CD8-positive, alpha-beta memory T cell (primary cell): ENCODE measurements at regions not wholly inside any gene's neighbourhood (a gene's known extent, or its start where the extent isn't known, plus 50 kb on each side); places are given as distances from the start of the nearest gene placed in this dataset.

Source experiments
- CTCF ChIA-PET: fragments of 350-600 bp; sonication (Branson Sonifier 250); formaldehyde crosslinking; loops from one replicate; lab custom pipeline; 2021; ENCODE audit warnings: antibody characterized with exemption; lab: Charles Lee
- POLR2A ChIA-PET: fragments of 350-600 bp; sonication (Branson Sonifier 250); formaldehyde crosslinking; loops from one replicate; lab custom pipeline; 2021; ENCODE audit warnings: antibody characterized with exemption; lab: Charles Lee
- DNase-seq, 5 donors: peaks; one replicate each; pipeline versions ENCODE4 v3.0.0 to v3.0.0-alpha.2; 2020 to 2022; ENCODE audit warnings: mixed read lengths in 1 of 5
- H3K27ac ChIP-seq: one replicate; pipeline ENCODE4 v1.7.0; 2013; ENCODE audit warnings: low read depth, mild to moderate bottlenecking, low read length, moderate library complexity
- H3K27me3 ChIP-seq: 2 replicates; pipeline ENCODE4 v1.7.0; 2013; ENCODE audit warnings: low read length, mild to moderate bottlenecking; ENCODE audit not compliant: insufficient read depth, poor library complexity, severe bottlenecking
- H3K36me3 ChIP-seq: 2 replicates; pipeline ENCODE4 v1.7.0; 2013; ENCODE audit warnings: mild to moderate bottlenecking, low read length, moderate library complexity; ENCODE audit not compliant: insufficient read depth
- H3K4me1 ChIP-seq: 2 replicates; pipeline ENCODE4 v1.7.0; 2013; ENCODE audit warnings: mild to moderate bottlenecking, low read length, moderate library complexity; ENCODE audit not compliant: insufficient read depth
- H3K4me3 ChIP-seq: 2 replicates; pipeline ENCODE4 v1.7.0; 2013; ENCODE audit warnings: mild to moderate bottlenecking, low read length
- H3K9me3 ChIP-seq: 2 replicates; pipeline ENCODE4 v1.7.0; 2013; ENCODE audit warnings: mild to moderate bottlenecking, low read length
- H3K27ac Mint-ChIP-seq, 8 donors: one replicate each; pipeline ENCODE4 v1.8.0; 2020 to 2021; ENCODE audit warnings: mixed read lengths in 8 of 8, mild to moderate bottlenecking in 6 of 8, inconsistent platforms in 3 of 8, moderate library complexity in 3 of 8
- H3K27me3 Mint-ChIP-seq, 2 donors: one replicate each; pipeline ENCODE4 v1.8.0; 2020 to 2021; ENCODE audit warnings: mixed read lengths in 2 of 2, mild to moderate bottlenecking in 1 of 2, moderate library complexity in 1 of 2
- H3K36me3 Mint-ChIP-seq, 3 donors: one replicate each; pipeline ENCODE4 v1.8.0; 2020 to 2021; ENCODE audit warnings: mixed read lengths in 3 of 3, inconsistent platforms in 1 of 3, mild to moderate bottlenecking in 1 of 3
- H3K4me1 Mint-ChIP-seq, 3 donors: one replicate each; pipeline ENCODE4 v1.8.0; 2020 to 2021; ENCODE audit warnings: mixed read lengths in 3 of 3, inconsistent platforms in 1 of 3, mild to moderate bottlenecking in 1 of 3
- H3K4me3 Mint-ChIP-seq, 7 donors: one replicate each; pipeline ENCODE4 v1.8.0; 2020 to 2021; ENCODE audit warnings: mixed read lengths in 7 of 7, mild to moderate bottlenecking in 6 of 7, moderate library complexity in 4 of 7, inconsistent platforms in 2 of 7
- H3K9me3 Mint-ChIP-seq, 5 donors: one replicate each; pipeline ENCODE4 v1.8.0; 2020 to 2022; ENCODE audit warnings: mixed read lengths in 5 of 5, mild to moderate bottlenecking in 3 of 5, moderate library complexity in 2 of 5, inconsistent platforms in 1 of 5

DNA sequence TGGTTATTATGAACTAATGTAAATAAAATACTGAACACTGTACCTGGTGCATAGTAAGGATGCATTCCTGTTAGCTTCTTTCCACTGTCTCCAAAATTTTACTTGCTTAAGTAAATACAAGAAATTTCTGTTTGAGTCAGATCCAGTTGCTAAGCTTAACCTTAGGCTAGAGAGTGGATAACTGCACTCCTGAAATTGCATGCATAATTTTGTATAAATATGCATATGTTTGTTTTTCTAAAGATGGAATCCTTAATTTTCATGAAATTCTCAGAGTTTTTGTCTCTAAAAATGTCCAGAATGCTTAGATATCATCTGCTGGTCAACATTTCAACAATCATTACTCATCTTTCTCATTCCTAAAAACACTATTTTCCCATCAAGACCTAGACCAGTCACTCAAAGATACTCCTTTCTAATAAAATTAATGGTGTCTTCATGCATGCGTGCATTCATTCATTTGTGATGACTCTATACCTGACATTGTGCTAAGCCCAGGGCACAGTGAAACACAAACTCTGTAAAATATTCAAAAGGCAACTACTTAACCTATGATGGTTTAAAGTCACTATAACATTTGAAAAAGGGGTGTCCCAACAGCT lies 284.8 kb downstream of the SEC61B start:
- POLR2A ChIA-PET = no interaction called here
- no peak overlapping the region for H3K4me3 Mint-ChIP-seq
- no peaks in the 10 kb centered on the region for H3K4me1 Mint-ChIP-seq
- H3K27ac Mint-ChIP-seq = no peak overlapping the region
- Histone ChIP-seq H3K36me3 (no peaks in the 10 kb centered on the region), H3K4me3 (no peak overlapping the region), H3K27me3 (no peaks in the 10 kb centered on the region), H3K27ac (no peak overlapping the region), H3K4me1 (no peaks in the 10 kb centered on the region), H3K9me3 (no peaks in the 10 kb centered on the region)
- H3K9me3 Mint-ChIP-seq = no peaks in the 10 kb centered on the region
- CTCF ChIA-PET = no interaction called here
- DNase-seq = no peak
- H3K27me3 Mint-ChIP-seq = peaks cover 0 to 4% of the 10 kb centered on the region in 2 donors
- no peaks in the 10 kb centered on the region for H3K36me3 Mint-ChIP-seq

DNA sequence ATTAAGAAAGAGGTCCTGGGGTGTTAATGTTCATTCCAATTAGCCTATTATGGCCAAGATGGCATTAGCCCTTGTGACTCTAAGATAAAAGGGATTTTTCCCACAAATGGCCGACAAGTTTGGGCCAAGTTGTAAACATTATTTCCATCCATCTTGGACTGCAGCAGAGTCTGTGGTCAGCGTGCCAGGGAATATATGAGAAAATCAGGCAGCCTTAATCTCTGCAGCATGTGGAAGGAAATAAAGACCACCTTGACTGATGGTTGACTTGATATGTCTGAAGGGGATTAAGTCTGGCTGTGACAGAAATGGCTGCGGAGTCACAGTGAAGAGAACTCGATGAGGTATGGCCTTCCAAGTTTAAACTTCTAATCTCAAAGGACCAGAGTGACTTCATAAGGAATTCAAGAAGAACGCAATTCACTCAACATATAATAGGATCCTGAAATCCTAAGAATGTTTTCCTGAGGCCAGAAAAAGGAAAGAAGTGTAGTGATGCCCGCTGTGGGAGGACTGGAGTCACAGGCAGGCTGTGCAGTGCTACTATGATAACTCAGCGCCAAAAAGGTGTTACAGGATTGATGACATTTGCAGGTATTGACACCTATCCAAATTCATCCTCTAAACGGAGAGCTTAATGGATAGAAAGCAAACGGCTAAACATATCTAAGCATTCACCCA lies 287.1 kb downstream of the SEC61B start:
- no peaks in the 10 kb centered on the region for H3K36me3 Mint-ChIP-seq
- no peaks in the 10 kb centered on the region for H3K4me1 Mint-ChIP-seq
- CTCF ChIA-PET = no interaction called here
- H3K27ac Mint-ChIP-seq = no peak overlapping the region
- Histone ChIP-seq H3K36me3 (no peaks in the 10 kb centered on the region), H3K27ac (no peak overlapping the region), H3K4me1 (no peaks in the 10 kb centered on the region), H3K9me3 (no peaks in the 10 kb centered on the region), H3K27me3 (no peaks in the 10 kb centered on the region), H3K4me3 (no peak overlapping the region)
- no peaks in the 10 kb centered on the region for H3K9me3 Mint-ChIP-seq
- POLR2A ChIA-PET = no interaction called here
- H3K4me3 Mint-ChIP-seq = no peak overlapping the region
- peaks cover 0 to 4% of the 10 kb centered on the region in 2 donors for H3K27me3 Mint-ChIP-seq
- DNase-seq = no peak

DNA sequence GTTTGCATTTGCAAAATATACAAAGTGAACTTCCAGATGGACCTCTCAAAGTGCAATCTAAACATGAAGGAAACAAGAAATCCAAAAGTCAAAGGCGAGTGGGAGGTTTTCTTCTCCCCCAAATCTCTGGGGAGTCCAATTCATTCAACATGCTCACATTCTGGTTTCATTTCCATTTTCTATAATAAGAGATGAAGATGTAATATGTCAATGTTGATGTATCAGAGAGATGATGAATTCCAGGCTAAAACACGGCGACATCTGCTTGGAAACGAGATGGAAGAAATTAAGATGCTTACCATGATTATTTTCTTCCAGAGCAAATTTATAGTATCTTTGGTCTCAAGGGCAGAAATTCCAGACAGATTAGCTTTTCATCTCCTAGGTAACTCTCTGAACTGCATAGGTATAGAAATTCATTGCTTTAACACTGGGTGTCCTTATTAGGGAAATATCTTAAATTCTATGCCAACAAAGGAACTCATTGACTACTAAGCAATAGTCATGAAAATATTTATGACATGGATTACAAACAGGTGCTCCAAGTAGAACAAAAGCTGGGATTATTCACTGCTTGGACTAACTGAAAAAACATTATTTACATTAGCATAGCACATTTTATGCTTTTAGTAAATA lies 287.9 kb downstream of the SEC61B start:
- Histone ChIP-seq H3K4me3 (no peak overlapping the region), H3K36me3 (no peaks in the 10 kb centered on the region), H3K27me3 (no peaks in the 10 kb centered on the region), H3K4me1 (no peaks in the 10 kb centered on the region), H3K9me3 (no peaks in the 10 kb centered on the region), H3K27ac (no peak overlapping the region)
- no peaks in the 10 kb centered on the region for H3K4me1 Mint-ChIP-seq
- no peaks in the 10 kb centered on the region for H3K36me3 Mint-ChIP-seq
- no peak overlapping the region for H3K4me3 Mint-ChIP-seq
- H3K9me3 Mint-ChIP-seq = no peaks in the 10 kb centered on the region
- ChIA-PET CTCF (no interaction called here), POLR2A (no interaction called here)
- DNase-seq = no peak
- H3K27me3 Mint-ChIP-seq = peaks cover 0 to 4% of the 10 kb centered on the region in 2 donors
- no peak overlapping the region for H3K27ac Mint-ChIP-seq

DNA sequence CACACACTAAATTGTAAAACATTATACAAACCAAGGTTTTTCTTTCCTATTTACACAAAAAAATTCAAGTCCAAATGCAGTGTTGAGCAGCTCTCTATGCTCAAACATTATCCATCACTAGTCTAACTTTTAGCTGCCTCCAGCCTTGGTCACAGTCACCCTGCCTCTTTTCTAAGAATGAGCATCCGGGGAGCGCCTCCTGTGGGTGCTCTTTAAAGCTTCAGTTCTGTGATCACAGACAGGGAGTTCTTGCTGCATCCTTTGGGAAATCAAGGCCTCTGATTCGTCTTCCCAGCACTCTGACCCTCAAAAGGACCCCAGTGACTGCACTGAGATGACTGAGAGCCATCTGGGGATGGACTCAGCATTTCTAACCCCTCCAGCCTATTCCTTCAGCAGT lies 289.6 kb downstream of the SEC61B start:
- DNase-seq = no peak
- H3K36me3 ChIP-seq = no peaks in the 10 kb centered on the region
- no peak overlapping the region for H3K4me3 ChIP-seq
- H3K4me3 Mint-ChIP-seq = no peak overlapping the region
- H3K27ac ChIP-seq = no peak overlapping the region
- H3K9me3 ChIP-seq = no peaks in the 10 kb centered on the region
- H3K27ac Mint-ChIP-seq = no peak overlapping the region
- no peaks in the 10 kb centered on the region for H3K36me3 Mint-ChIP-seq
- H3K4me1 ChIP-seq = no peaks in the 10 kb centered on the region
- peaks cover 1 to 9% of the 10 kb centered on the region in 2 donors for H3K27me3 Mint-ChIP-seq
- H3K9me3 Mint-ChIP-seq = no peaks in the 10 kb centered on the region
- POLR2A ChIA-PET = no interaction called here
- H3K4me1 Mint-ChIP-seq = no peaks in the 10 kb centered on the region
- CTCF ChIA-PET = no interaction called here
- peaks cover 2% of the 10 kb centered on the region for H3K27me3 ChIP-seq

DNA sequence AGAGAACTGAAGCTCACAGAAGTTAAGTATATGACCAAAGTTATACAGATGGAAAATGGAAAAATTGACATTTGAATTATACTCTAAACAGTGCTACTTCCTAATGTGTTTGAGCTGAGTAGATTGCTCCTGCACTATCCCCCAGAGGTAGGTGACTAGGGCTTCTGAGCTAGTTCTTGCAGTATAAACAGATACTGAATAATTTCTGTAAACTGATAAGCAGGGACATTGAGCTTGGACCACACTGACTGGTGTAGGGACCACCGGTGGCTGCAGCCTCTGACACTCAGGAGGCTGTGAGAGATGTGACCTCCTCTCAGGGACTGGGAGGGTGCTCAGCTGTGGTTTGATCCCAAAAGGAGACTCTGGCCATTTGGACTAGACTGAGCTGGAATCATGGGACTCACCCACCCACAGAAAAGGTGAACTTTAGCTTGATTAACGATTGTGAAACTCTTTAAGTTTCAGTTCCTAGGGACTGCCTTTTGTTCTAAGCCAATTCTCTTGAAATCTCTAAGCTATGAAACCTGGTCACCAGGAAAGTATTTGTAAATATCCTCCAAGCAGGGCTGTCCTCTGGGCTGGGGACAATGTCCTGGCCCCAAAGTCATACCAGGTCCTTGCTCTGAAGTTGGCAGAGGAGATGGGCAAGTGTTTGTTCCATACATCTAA lies 291.5 kb downstream of the SEC61B start:
- Mint-ChIP-seq H3K4me3 (no peak overlapping the region), H3K36me3 (no peaks in the 10 kb centered on the region), H3K27me3 (peaks cover 1 to 17% of the 10 kb centered on the region in 2 donors), H3K4me1 (no peaks in the 10 kb centered on the region), H3K27ac (peak overlapping the region in 1 of 8 donors; percentile 78), H3K9me3 (no peaks in the 10 kb centered on the region)
- no peaks in the 10 kb centered on the region for H3K9me3 ChIP-seq
- H3K27me3 ChIP-seq = peaks cover 4% of the 10 kb centered on the region
- POLR2A ChIA-PET = no interaction called here
- H3K4me3 ChIP-seq = no peak overlapping the region
- no peaks in the 10 kb centered on the region for H3K36me3 ChIP-seq
- CTCF ChIA-PET = interaction anchor here (1.1 kb wide), 1 partner anchor 11 kb away, joined by 3 read pairs; no protein-coding TSS in a partner anchor
- no peak for DNase-seq
- no peaks in the 10 kb centered on the region for H3K4me1 ChIP-seq
- no peak overlapping the region for H3K27ac ChIP-seq

DNA sequence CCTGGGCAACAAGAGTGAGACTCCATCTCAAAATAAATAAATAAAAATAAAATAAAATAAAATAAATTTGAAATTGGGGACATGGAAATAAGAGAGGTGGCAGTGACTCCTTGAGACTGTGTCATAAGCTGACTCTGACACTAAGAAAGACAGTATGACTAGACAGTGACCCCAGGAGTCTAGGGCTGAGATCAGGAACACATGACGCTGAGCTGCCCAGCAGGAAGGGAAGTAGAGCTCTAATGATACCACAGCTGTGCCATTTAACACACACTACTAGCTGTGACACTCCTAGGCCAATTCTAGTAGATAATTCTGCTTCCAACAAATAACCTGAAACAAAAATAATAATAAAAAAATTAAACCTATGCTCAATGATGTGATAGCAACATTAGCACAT lies 293.0 kb downstream of the SEC61B start:
- Mint-ChIP-seq H3K9me3 (no peaks in the 10 kb centered on the region), H3K4me3 (no peak overlapping the region), H3K27ac (no peak overlapping the region), H3K4me1 (no peaks in the 10 kb centered on the region), H3K27me3 (peaks cover 1 to 25% of the 10 kb centered on the region in 2 donors), H3K36me3 (no peaks in the 10 kb centered on the region)
- H3K4me3 ChIP-seq = no peak overlapping the region
- POLR2A ChIA-PET = no interaction called here
- CTCF ChIA-PET = no interaction called here
- H3K27me3 ChIP-seq = peaks cover 4% of the 10 kb centered on the region
- H3K27ac ChIP-seq = no peak overlapping the region
- no peaks in the 10 kb centered on the region for H3K36me3 ChIP-seq
- no peak for DNase-seq
- no peaks in the 10 kb centered on the region for H3K9me3 ChIP-seq
- no peaks in the 10 kb centered on the region for H3K4me1 ChIP-seq

DNA sequence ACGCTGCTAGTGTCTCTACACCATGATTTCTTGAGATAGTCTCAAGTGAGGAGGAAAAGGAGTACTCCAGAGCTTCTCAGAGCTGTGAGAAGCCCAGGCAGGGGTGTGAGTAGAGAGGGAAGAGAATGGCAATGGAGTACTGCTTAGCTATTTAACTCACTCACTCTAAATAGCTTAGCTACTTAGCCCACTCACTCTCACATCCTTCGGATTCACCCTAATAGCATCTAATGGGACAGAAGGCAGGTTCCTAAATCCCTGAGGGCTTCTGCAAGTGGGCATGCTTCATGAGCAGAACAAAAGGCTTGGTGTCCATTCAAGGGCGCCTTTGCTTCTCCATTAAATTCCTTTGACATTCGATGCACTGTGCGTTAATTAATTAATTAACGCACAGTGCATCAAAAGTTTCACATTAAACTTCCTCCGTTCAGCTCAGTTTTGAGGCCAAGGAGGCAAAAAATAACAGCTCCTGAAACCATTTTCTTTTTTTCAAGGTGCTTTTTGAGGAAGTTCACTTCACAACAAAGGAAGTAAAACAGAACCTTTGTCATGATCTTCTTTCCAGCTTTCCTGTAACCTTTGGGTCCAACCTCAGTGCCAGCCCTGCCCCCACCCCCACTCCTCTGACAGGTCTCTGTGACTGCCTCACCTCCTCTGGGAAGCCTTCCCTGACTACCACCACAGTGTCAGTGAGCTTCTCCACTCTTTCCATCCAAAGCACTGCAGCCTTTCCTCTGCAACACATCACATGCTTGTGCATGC lies 294.0 kb downstream of the SEC61B start:
- no peak overlapping the region for H3K27ac ChIP-seq

More for the DNA sequence above, 294.0 kb downstream of the SEC61B start:
- Mint-ChIP-seq H3K4me3 (no peak overlapping the region), H3K9me3 (no peaks in the 10 kb centered on the region), H3K27ac (no peak overlapping the region), H3K27me3 (peaks cover 1 to 29% of the 10 kb centered on the region in 2 donors), H3K4me1 (no peaks in the 10 kb centered on the region), H3K36me3 (no peaks in the 10 kb centered on the region)
- Histone ChIP-seq H3K27me3 (peaks cover 4% of the 10 kb centered on the region), H3K4me3 (no peak overlapping the region), H3K36me3 (no peaks in the 10 kb centered on the region), H3K9me3 (no peaks in the 10 kb centered on the region), H3K4me1 (no peaks in the 10 kb centered on the region)
- POLR2A ChIA-PET = no interaction called here
- CTCF ChIA-PET = no interaction called here
- DNase-seq = no peak
